Spleen (tissue), 3 donors: ENCODE measurements at regions not wholly inside any gene's neighbourhood (a gene's known extent, or its start where the extent isn't known, plus 50 kb on each side); places are given as distances from the start of the nearest gene placed in this dataset.

ENCODE experiments used
- POLR2A ChIP-seq, 3 donors: fragments of 450-650 bp; IDR thresholded peaks; one replicate each; pipeline ENCODE4 v1.5.1; 2017; ENCODE audit warnings: antibody characterized with exemption in 3 of 3, mild to moderate bottlenecking in 1 of 3
- POLR2AphosphoS5 ChIP-seq, 3 donors: sonication (generic); formaldehyde crosslinking; IDR thresholded peaks; one replicate each; pipeline ENCODE4 v1.5.1; 2017; ENCODE audit warnings: antibody characterized with exemption in 3 of 3

DNA sequence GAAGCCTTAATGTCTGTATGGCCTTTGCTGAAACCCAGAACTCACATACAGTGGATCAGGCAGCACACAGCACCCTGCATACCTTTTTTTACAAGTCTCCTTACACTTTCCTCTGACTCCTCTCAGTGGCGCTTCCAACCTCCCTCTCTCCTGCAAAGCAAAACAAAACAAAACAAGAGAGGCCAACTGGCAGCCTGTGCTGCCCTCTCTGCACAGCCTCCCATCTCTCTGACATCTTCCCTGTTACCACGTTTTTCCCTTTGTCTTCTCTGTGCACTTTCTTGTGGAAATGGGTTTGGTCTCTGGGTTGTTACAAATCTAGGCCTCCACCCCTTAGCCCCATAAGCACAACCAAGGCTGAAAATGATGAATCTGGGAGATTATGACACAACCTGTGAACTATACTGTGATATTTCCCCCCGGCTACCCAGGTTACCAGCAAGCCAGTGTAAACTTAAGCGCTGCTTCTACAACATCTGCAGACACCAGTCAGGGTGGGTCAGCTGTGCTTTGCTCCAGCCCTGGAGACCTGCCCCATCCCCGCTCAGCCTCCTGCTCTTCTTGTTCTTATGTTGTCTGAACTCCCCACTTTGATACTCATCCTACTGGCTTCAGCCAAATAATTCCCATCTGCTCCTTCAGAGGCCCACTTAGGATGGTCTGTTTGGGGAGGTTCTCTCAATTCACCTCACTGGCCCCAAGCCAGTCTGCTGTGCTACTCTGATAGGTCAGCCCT, 54.9 kb upstream of the FMOD start:
- TF ChIP-seq POLR2AphosphoS5 (IDR thresholded peaks at IDR 0.05) (no peak), POLR2A (IDR thresholded peaks at IDR 0.05) (no peak)
